Prostate gland (tissue), 2 donors: ENCODE measurements at regions not wholly inside any gene's neighbourhood (a gene's known extent, or its start where the extent isn't known, plus 50 kb on each side); places are given as distances from the start of the nearest gene placed in this dataset.

ENCODE experiments used
- POLR2A ChIP-seq: fragments of 450-650 bp; IDR thresholded peaks from one replicate; pipeline ENCODE4 v1.6.1; 2016; ENCODE audit warnings: antibody characterized with exemption, mild to moderate bottlenecking
- TF ChIP-seq, protein P1 (sequence below), 4 experiments: fragments of 200-600 bp in 2 of 4; fragments of 450-650 bp in 2 of 4; sonication (generic) in 2 of 4; IDR thresholded peaks; 1 replicate in 3 of 4; 2 replicates in 1 of 4; pipeline ENCODE4 v1.5.1; 2016 to 2019; ENCODE audit warnings: antibody characterized with exemption in 4 of 4, mild to moderate bottlenecking in 2 of 4, moderate library complexity in 2 of 4

- TF ChIP-seq, protein P1, sequence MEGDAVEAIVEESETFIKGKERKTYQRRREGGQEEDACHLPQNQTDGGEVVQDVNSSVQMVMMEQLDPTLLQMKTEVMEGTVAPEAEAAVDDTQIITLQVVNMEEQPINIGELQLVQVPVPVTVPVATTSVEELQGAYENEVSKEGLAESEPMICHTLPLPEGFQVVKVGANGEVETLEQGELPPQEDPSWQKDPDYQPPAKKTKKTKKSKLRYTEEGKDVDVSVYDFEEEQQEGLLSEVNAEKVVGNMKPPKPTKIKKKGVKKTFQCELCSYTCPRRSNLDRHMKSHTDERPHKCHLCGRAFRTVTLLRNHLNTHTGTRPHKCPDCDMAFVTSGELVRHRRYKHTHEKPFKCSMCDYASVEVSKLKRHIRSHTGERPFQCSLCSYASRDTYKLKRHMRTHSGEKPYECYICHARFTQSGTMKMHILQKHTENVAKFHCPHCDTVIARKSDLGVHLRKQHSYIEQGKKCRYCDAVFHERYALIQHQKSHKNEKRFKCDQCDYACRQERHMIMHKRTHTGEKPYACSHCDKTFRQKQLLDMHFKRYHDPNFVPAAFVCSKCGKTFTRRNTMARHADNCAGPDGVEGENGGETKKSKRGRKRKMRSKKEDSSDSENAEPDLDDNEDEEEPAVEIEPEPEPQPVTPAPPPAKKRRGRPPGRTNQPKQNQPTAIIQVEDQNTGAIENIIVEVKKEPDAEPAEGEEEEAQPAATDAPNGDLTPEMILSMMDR (IDR thresholded peaks at IDR 0.05): no peak
- no peak for TF ChIP-seq POLR2A
These were observed 220.1 kb downstream of the CYLC2 start for GRCh38 chr9:103215197-103215596.
